HCT116 (cell line): ENCODE measurements at regions not wholly inside any gene's neighbourhood (a gene's known extent, or its start where the extent isn't known, plus 50 kb on each side); places are given as distances from the start of the nearest gene placed in this dataset.

Experiments
- EZH2 ChIP-seq: fragments of 200-600 bp; sonication (generic); IDR thresholded peaks from 2 replicates; pipeline ENCODE4 v1.6.1; 2017; ENCODE audit warnings: antibody characterized with exemption, mixed run types
- FOSL1 ChIP-seq: IDR thresholded peaks from 2 replicates; pipeline ENCODE4 v1.6.1; 2012; ENCODE audit warnings: low read depth
- JUND ChIP-seq: IDR thresholded peaks from 2 replicates; pipeline ENCODE4 v1.6.1; 2012
- POLR2A ChIP-seq: IDR thresholded peaks from 2 replicates; pipeline ENCODE4 v1.7.0; 2011; ENCODE audit warnings: borderline replicate concordance; ENCODE audit not compliant: insufficient read depth, insufficient read length; ENCODE audit errors: extremely low read depth
- RAD21 ChIP-seq: IDR thresholded peaks from 2 replicates; pipeline ENCODE4 v1.6.1; 2012; ENCODE audit warnings: low read depth, mild to moderate bottlenecking
- YY1 ChIP-seq: IDR thresholded peaks from 2 replicates; pipeline ENCODE4 v1.6.1; 2011; ENCODE audit warnings: low read length, low read depth, moderate library complexity, mild to moderate bottlenecking; ENCODE audit not compliant: insufficient replicate concordance; ENCODE audit errors: extremely low read depth
- TF ChIP-seq, protein P1 (sequence below): IDR thresholded peaks from 2 replicates; pipeline ENCODE4 v1.6.1; 2011; ENCODE audit warnings: mild to moderate bottlenecking, low read length, moderate library complexity; ENCODE audit not compliant: insufficient replicate concordance; ENCODE audit errors: extremely low read depth
- TF ChIP-seq, protein P2 (sequence below), 3 experiments: fragments of 200-600 bp in 1 of 3; sonication (generic) in 1 of 3; IDR thresholded peaks in 2 of 3; conservative IDR thresholded peaks in 1 of 3; 2 replicates each; pipeline ENCODE4 v1.5.1; 2012 to 2017; ENCODE audit warnings: low read depth in 2 of 3, low read length in 2 of 3, antibody characterized with exemption in 1 of 3, borderline replicate concordance in 1 of 3, control low read depth in 1 of 3, mild to moderate bottlenecking in 1 of 3, mixed read lengths in 1 of 3, mixed run types in 1 of 3, moderate library complexity in 1 of 3; ENCODE audit not compliant: insufficient read depth in 1 of 3
- TF ChIP-seq, protein P3 (sequence below): IDR thresholded peaks from 2 replicates; pipeline ENCODE4 v1.6.1; 2012; ENCODE audit warnings: low read depth

DNA sequence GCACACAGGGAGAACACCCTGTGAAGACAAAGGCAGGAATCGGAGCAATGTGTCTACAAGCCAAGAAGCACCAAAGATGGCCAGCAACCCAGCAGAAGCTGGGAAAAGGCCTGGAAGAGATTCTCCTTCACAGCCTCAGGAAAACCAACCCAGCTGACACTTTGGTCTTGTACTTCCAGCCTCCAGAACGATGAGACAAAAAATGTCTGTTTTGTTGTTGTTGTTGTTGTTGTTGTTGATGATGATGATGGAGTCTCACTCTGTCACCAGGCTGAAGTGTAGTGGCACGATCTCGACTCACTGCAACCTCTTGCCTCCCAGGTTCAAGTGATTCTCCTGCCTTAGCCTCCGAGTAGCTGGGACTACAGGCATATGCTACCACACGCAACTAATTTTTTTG is 157.3 kb downstream of the ETS2 start:
- TF ChIP-seq, protein P1, sequence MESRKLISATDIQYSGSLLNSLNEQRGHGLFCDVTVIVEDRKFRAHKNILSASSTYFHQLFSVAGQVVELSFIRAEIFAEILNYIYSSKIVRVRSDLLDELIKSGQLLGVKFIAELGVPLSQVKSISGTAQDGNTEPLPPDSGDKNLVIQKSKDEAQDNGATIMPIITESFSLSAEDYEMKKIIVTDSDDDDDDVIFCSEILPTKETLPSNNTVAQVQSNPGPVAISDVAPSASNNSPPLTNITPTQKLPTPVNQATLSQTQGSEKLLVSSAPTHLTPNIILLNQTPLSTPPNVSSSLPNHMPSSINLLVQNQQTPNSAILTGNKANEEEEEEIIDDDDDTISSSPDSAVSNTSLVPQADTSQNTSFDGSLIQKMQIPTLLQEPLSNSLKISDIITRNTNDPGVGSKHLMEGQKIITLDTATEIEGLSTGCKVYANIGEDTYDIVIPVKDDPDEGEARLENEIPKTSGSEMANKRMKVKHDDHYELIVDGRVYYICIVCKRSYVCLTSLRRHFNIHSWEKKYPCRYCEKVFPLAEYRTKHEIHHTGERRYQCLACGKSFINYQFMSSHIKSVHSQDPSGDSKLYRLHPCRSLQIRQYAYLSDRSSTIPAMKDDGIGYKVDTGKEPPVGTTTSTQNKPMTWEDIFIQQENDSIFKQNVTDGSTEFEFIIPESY, result no peak
- TF ChIP-seq, protein P2, sequence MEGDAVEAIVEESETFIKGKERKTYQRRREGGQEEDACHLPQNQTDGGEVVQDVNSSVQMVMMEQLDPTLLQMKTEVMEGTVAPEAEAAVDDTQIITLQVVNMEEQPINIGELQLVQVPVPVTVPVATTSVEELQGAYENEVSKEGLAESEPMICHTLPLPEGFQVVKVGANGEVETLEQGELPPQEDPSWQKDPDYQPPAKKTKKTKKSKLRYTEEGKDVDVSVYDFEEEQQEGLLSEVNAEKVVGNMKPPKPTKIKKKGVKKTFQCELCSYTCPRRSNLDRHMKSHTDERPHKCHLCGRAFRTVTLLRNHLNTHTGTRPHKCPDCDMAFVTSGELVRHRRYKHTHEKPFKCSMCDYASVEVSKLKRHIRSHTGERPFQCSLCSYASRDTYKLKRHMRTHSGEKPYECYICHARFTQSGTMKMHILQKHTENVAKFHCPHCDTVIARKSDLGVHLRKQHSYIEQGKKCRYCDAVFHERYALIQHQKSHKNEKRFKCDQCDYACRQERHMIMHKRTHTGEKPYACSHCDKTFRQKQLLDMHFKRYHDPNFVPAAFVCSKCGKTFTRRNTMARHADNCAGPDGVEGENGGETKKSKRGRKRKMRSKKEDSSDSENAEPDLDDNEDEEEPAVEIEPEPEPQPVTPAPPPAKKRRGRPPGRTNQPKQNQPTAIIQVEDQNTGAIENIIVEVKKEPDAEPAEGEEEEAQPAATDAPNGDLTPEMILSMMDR (IDR thresholded peaks at IDR 0.05 in 2 of 3, conservative IDR thresholded peaks at IDR 0.05 in 1 of 3; ENCODE audit: borderline replicate concordance in 1 of 3, insufficient read depth in 1 of 3, low read depth in 2 of 3, low read length in 2 of 3), result no peak
- TF ChIP-seq POLR2A (no peak), YY1 (no peak), RAD21 (no peak), EZH2 (no peak), FOSL1 (no peak), JUND (no peak)
- TF ChIP-seq, protein P3, sequence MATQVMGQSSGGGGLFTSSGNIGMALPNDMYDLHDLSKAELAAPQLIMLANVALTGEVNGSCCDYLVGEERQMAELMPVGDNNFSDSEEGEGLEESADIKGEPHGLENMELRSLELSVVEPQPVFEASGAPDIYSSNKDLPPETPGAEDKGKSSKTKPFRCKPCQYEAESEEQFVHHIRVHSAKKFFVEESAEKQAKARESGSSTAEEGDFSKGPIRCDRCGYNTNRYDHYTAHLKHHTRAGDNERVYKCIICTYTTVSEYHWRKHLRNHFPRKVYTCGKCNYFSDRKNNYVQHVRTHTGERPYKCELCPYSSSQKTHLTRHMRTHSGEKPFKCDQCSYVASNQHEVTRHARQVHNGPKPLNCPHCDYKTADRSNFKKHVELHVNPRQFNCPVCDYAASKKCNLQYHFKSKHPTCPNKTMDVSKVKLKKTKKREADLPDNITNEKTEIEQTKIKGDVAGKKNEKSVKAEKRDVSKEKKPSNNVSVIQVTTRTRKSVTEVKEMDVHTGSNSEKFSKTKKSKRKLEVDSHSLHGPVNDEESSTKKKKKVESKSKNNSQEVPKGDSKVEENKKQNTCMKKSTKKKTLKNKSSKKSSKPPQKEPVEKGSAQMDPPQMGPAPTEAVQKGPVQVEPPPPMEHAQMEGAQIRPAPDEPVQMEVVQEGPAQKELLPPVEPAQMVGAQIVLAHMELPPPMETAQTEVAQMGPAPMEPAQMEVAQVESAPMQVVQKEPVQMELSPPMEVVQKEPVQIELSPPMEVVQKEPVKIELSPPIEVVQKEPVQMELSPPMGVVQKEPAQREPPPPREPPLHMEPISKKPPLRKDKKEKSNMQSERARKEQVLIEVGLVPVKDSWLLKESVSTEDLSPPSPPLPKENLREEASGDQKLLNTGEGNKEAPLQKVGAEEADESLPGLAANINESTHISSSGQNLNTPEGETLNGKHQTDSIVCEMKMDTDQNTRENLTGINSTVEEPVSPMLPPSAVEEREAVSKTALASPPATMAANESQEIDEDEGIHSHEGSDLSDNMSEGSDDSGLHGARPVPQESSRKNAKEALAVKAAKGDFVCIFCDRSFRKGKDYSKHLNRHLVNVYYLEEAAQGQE, result no peak
